ENCODE measurements at regions not wholly inside any gene's neighbourhood (a gene's known extent, or its start where the extent isn't known, plus 50 kb on each side); places are given as distances from the start of the nearest gene placed in this dataset.
"Not testable (repeated sequence)": the region's sequence is repeated elsewhere in the genome, so short reads cannot be mapped to it uniquely, and the experiment has no call there.

GRCh38 chr7:53238021-53238605 is 202.7 kb downstream of the POM121L12 start:
- no peak for DNase-seq (ENCODE audit: low read depth)

DNA sequence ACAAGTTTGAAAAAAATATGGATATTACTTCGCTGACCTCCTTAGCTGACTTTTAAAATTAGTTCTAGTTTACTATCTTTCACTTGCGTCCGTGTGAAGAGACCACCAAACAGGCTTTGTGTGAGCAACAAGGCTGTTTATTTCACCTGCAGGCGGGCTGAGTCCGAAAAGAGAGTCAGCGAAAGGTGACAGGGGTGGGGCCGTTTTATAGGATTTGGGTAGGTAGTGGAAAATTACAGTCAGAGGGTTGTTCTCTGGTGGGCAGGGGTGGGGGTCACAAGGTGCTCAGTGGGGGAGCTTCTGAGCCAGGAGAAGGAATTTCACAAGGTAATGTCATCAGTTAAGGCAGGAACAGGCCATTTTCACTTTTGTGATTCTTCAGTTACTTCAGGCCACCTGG is 203.7 kb downstream of the POM121L12 start:
- not testable (repeated sequence) for DNase-seq (ENCODE audit: low read depth)

DNA sequence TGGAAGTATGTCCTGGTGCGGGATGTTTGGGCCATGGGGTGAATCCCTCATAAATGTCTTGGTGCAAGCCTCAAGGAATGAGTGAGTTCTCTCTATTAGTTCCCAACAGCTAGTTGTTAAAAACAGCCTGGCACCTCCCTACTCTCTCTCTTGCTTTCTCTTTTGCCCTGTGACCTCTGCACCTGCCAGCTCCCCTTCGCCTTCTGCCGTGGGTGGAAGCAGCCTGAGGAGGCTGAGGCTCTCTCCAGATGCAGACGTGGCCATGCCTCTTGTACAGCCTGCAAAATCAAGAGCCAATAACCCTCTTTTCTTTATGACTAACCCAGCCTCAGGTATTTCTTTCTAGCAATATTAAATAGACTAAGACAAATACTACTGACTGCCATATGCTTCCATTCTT is 210.3 kb downstream of the POM121L12 start:
- DNase-seq (ENCODE audit: low read depth): no peak

DNA sequence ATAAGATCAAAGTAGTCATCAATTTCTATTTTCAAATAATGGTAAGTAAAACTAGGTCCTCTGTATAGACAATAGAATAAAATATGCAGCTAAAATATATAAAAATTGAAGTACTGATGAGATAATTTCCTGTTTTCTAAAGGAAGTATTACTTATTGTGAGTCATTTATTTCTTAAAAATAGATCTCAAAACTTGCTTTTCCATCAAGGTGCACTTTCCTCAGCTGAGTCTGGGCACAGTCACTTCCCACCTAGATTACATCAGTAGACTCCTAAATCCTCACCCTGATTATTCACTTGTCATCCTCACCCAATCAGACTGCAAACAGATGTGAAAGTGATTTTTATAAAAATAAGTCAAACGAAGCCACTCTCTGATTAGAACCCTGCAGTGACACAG is 211.5 kb downstream of the POM121L12 start:
- DNase-seq (ENCODE audit: low read depth): no peak

DNA sequence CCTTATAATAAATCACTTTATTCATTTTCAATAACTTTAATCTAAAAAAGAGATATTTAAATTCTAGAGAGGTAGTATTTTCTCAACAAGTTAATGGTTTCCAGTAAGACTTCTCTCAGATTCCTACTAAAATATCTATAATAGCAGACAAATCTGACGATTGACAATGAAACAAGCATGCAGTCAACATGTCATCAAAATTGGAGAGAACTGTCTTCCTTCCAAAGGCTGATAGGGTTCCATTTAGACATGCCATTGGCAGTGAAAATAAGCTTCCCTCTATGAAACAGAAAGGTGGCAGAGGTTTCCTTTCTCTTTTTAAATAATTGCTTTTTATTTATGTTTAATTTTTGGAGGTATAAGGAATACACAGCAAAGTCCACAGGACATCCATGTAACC is 217.1 kb downstream of the POM121L12 start:
- no peak for DNase-seq (ENCODE audit: low read depth)

GRCh38 chr7:53272081-53272480 is 236.6 kb downstream of the POM121L12 start:
- DNase-seq (ENCODE audit: low read depth): no peak

- DNase-seq (ENCODE audit: low read depth): no peak
These were observed 245.9 kb downstream of the POM121L12 start for GRCh38 chr7:53281312-53281711.

- DNase-seq (ENCODE audit: low read depth): no peak
These were observed 256.9 kb downstream of the POM121L12 start for GRCh38 chr7:53292341-53292740.

- no peak for DNase-seq (ENCODE audit: low read depth)
These were observed 267.2 kb downstream of the POM121L12 start for GRCh38 chr7:53302496-53303246.

GRCh38 chr7:53303781-53304180 is 268.3 kb downstream of the POM121L12 start:
- no peak for DNase-seq (ENCODE audit: low read depth)

GRCh38 chr7:53306846-53307245 is 271.4 kb downstream of the POM121L12 start:
- no peak for DNase-seq (ENCODE audit: low read depth)

DNA sequence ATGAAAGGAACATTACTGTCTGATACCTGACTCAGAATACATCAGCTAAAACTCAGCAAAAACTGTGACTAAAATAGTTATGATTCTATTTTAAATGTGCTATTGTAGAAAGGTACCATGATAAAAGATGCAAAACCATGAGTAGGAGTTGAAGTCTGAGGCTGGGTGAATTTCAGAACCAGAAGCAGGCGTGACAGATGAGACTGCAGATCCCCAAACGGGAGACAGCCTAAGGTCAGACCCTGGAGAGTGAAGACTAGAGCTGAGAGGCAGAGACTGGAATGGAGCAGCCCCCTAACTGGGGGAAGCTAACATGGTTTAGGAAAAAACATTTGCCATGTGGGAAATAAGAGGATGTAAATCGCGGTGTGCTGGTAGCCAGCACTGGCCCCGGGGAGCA is 275.8 kb downstream of the POM121L12 start:
- DNase-seq (ENCODE audit: low read depth): no peak

DNA sequence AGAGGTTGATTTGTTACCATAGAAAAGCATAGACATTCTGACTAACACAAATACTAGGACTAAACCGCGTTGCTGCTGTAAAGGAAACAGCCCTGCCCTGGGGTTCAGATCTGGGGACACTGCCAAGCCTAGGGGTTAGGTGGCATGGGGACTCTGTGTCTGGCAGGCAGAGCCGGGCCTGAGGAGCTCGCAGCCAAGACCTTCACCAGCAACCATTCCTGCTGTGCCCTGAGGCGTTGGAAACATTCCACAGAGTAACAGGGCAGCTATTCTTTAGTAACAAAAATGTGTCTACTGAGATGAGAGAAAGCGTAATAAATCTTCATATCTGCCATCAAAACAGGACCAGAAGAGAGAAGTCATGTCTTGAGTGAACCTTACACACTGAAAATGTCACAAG is 280.5 kb downstream of the POM121L12 start:
- DNase-seq (ENCODE audit: low read depth): no peak

DNA sequence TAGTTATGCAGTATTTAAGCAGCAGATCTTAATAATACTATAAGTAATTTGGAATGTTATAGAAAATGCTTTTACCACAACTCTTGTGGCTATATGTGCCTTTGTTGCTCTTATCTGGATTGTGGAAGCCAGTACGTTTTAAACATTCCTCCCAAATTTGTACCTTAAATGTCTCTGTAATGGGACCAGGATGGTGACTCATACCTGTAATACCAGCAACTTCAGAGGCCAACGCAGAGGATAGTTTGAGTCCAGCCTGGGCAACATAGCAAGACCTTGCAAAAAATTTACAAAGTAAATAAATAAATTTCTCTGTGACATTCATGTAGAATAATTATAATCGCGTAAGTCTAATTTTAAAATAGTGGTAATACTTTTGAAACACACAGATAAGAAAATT is 283.1 kb downstream of the POM121L12 start:
- no peak for DNase-seq (ENCODE audit: low read depth)

- no peak for DNase-seq (ENCODE audit: low read depth)
These were observed 289.6 kb downstream of the POM121L12 start for GRCh38 chr7:53325061-53325460.

DNA sequence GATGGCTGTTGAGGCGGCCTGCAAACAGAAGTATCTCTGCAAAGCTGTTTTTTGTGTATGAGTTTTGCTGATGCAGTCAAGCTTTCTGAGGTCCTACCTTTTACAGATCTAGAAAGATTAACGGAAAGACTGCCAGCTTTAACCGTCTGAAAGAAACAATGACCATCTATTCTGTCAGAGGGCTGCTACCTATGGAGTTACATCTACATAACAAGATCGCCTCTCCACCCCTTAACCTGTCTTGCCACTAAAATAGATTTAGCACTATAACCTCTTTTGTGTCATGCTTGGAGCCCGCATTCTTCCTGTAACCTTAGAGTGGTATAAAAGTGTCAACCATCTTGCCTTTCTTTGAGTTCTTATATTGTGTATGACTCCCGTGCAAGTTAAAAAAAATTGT is 291.2 kb downstream of the POM121L12 start:
- no peak for DNase-seq (ENCODE audit: low read depth)

GRCh38 chr7:53336105-53336668 is 300.8 kb downstream of the POM121L12 start:
- no peak for DNase-seq (ENCODE audit: low read depth)

GRCh38 chr7:53340220-53340619 is 304.8 kb downstream of the POM121L12 start:
- no peak for DNase-seq (ENCODE audit: low read depth)

- no peak for DNase-seq (ENCODE audit: low read depth)
These were observed 314.8 kb downstream of the POM121L12 start for GRCh38 chr7:53350241-53350640.

DNA sequence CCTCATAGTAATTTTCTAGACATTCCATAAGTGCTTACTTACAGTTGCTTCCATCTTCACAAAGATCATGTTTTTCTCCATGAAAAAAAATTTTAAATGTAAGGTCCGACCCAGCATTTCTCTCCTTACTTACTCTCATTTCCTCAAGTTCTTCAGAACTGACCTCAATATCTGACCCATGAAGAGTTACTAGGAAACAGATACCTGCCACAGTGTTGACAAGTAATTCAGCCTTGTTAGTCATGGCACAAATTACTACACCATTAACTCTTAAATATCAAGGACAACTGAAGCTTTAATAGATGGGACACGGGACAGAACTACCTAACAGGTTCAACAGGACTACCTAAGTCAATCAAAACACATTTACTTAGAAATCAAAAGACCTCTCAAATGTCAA is 316.2 kb downstream of the POM121L12 start:
- DNase-seq (ENCODE audit: low read depth): no peak

DNA sequence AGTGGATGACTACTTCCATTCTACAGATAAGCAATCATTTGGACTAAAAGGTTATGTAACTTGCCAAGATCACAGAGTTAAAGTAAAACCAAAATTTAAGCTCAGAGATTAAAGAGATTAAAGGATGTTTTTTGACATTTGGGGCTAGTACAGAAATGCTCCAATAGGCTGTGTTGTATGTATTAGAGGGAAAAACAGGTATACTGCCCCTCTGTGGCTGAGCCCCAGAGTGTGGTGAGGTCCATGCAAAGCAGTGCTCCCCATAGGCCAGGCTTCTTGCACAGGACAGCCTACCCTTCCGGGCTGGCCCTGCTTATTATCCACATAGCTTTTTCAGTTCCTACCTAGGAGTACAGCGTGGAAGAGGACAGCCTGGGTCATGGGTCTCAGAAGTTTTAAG is 322.8 kb downstream of the POM121L12 start:
- DNase-seq (ENCODE audit: low read depth): no peak

DNA sequence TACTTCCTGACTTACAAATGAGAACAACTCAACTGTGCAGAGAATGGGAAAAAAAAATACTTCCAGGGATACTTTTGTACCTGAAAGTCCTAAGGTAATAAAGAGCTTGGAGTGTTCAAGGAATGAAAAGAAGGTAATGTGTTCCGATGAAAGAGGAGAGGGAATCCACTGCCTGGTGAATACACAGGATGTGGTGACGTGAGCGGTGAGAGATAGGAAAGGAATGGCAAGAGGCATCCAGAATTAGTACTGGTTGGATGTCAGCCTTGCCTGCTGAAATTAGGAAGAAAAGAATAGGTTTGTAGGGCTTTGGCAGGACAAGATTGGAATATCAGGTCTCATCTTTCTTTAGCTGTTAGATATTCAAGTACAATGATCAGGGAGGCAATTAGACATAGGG is 347.7 kb downstream of the POM121L12 start:
- no peak for DNase-seq (ENCODE audit: low read depth)

DNA sequence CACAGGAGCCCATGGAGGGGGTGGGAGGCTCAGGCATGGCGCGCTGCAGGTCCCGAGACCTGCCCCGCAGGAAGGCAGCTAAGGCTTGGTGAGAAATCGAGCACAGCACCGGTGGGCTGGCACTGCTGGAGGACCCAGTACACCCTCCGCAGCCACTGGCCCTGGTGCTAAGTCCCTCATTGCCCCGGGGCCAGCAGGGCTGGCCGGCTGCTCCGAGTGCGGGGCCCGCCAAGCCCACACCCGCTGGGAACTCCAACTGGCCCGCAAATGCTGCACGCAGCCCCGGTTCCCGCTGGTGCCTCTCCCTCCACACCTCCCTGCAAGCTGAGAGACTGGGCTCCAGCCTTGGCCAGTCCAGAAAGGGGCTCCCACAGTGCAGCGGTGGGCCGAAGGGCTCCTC is 349.8 kb downstream of the POM121L12 start:
- not testable (repeated sequence) for DNase-seq (ENCODE audit: low read depth)

Measured in forelimb muscle (tissue), 1 donor.